Calu3 (cell line): ENCODE measurements at regions not wholly inside any gene's neighbourhood (a gene's known extent, or its start where the extent isn't known, plus 50 kb on each side); places are given as distances from the start of the nearest gene placed in this dataset.
"Not testable (repeated sequence)": the region's sequence is repeated elsewhere in the genome, so short reads cannot be mapped to it uniquely, and the experiment has no call there.

ENCODE experiments used
- BruUV-seq: library from RNA; stranded (reverse); fragments of 400-500 nt; replicated peaks from 2 replicates; lab custom pipeline; 2021; lab: Mats Ljungman, UMichigan
- CTCF ChIA-PET: fragments of 300-600 bp; sonication (Branson Sonifier 250); formaldehyde crosslinking; loops from one replicate; lab custom pipeline; 2022; ENCODE audit warnings: antibody characterized with exemption; lab: Charles Lee
- DNase-seq: peaks from one replicate; pipeline ENCODE4 v3.0.0; 2022
- H3K27ac Mint-ChIP-seq: one replicate; pipeline ENCODE4 v1.8.0; 2022; ENCODE audit warnings: mixed read lengths; ENCODE audit not compliant: unreplicated experiment
- H3K27me3 Mint-ChIP-seq: one replicate; pipeline ENCODE4 v1.8.0; 2022; ENCODE audit warnings: mixed read lengths; ENCODE audit not compliant: unreplicated experiment
- H3K36me3 Mint-ChIP-seq: one replicate; pipeline ENCODE4 v1.8.0; 2022; ENCODE audit warnings: mild to moderate bottlenecking, moderate library complexity, mixed read lengths; ENCODE audit not compliant: insufficient read depth, unreplicated experiment
- H3K4me1 Mint-ChIP-seq: one replicate; pipeline ENCODE4 v1.8.0; 2022; ENCODE audit warnings: mild to moderate bottlenecking, low read depth, mixed read lengths; ENCODE audit not compliant: unreplicated experiment
- H3K4me3 Mint-ChIP-seq: one replicate; pipeline ENCODE4 v1.8.0; 2022; ENCODE audit warnings: mild to moderate bottlenecking, low read depth, moderate library complexity, mixed read lengths; ENCODE audit not compliant: unreplicated experiment
- H3K9me3 Mint-ChIP-seq: one replicate; pipeline ENCODE4 v1.8.0; 2022; ENCODE audit warnings: low read depth, mixed read lengths; ENCODE audit not compliant: unreplicated experiment
- intact Hi-C: fragments of 100-400 bp; cut with micrococcal nuclease; formaldehyde crosslinking; loops from one replicate; pipeline ENCODE4 v1.10.0; 2022; ENCODE audit not compliant: unreplicated experiment

GRCh38 chr17:30669217-30669649, 155.3 kb downstream of the CRLF3 start:
- DNase-seq, CTCF ChIA-PET, H3K9me3 Mint-ChIP-seq, BruUV-seq, H3K4me1 Mint-ChIP-seq, H3K27ac Mint-ChIP-seq, H3K36me3 Mint-ChIP-seq, H3K4me3 Mint-ChIP-seq, intact Hi-C loops, H3K27me3 Mint-ChIP-seq: not testable (repeated sequence)

GRCh38 chr17:30668360-30669181, 155.9 kb downstream of the CRLF3 start:
- H3K36me3 Mint-ChIP-seq, intact Hi-C loops, H3K4me1 Mint-ChIP-seq, CTCF ChIA-PET, H3K9me3 Mint-ChIP-seq, H3K27ac Mint-ChIP-seq, BruUV-seq, H3K27me3 Mint-ChIP-seq, DNase-seq, H3K4me3 Mint-ChIP-seq: not testable (repeated sequence)

- H3K4me1 Mint-ChIP-seq, H3K27me3 Mint-ChIP-seq, CTCF ChIA-PET, H3K9me3 Mint-ChIP-seq, H3K36me3 Mint-ChIP-seq, DNase-seq, H3K27ac Mint-ChIP-seq, BruUV-seq, intact Hi-C loops: not testable (repeated sequence)
- H3K4me3 Mint-ChIP-seq: peak overlapping the region; percentile 37
Observed at GRCh38 chr17:30667657-30668359, 156.7 kb downstream of the CRLF3 start.

GRCh38 chr17:30666838-30667656, 157.4 kb downstream of the CRLF3 start:
- H3K4me3 Mint-ChIP-seq, H3K36me3 Mint-ChIP-seq, BruUV-seq, DNase-seq, H3K27me3 Mint-ChIP-seq, H3K9me3 Mint-ChIP-seq, CTCF ChIA-PET, H3K4me1 Mint-ChIP-seq, H3K27ac Mint-ChIP-seq, intact Hi-C loops: not testable (repeated sequence)

GRCh38 chr17:30663727-30664455, 160.6 kb downstream of the CRLF3 start:
- H3K9me3 Mint-ChIP-seq, H3K27me3 Mint-ChIP-seq, BruUV-seq, CTCF ChIA-PET, H3K27ac Mint-ChIP-seq, H3K36me3 Mint-ChIP-seq, H3K4me3 Mint-ChIP-seq, intact Hi-C loops, H3K4me1 Mint-ChIP-seq, DNase-seq: not testable (repeated sequence)

GRCh38 chr17:30657148-30657547, 167.3 kb downstream of the CRLF3 start:
- H3K36me3 Mint-ChIP-seq, H3K4me1 Mint-ChIP-seq, H3K9me3 Mint-ChIP-seq, BruUV-seq, H3K4me3 Mint-ChIP-seq, intact Hi-C loops, CTCF ChIA-PET, H3K27me3 Mint-ChIP-seq, H3K27ac Mint-ChIP-seq, DNase-seq: not testable (repeated sequence)

- H3K36me3 Mint-ChIP-seq, H3K4me1 Mint-ChIP-seq, DNase-seq, H3K4me3 Mint-ChIP-seq, H3K27ac Mint-ChIP-seq, H3K9me3 Mint-ChIP-seq, H3K27me3 Mint-ChIP-seq, CTCF ChIA-PET, intact Hi-C loops, BruUV-seq: not testable (repeated sequence)
Observed at GRCh38 chr17:30653038-30653437, 171.5 kb downstream of the CRLF3 start.

- H3K36me3 Mint-ChIP-seq, CTCF ChIA-PET, DNase-seq, intact Hi-C loops, H3K9me3 Mint-ChIP-seq, H3K4me1 Mint-ChIP-seq, H3K27ac Mint-ChIP-seq, H3K27me3 Mint-ChIP-seq, H3K4me3 Mint-ChIP-seq, BruUV-seq: not testable (repeated sequence)
Observed at GRCh38 chr17:30650149-30650548, 172.9 kb downstream of the GOSR1 start.

- H3K27ac Mint-ChIP-seq, intact Hi-C loops, CTCF ChIA-PET, BruUV-seq, H3K9me3 Mint-ChIP-seq, H3K4me1 Mint-ChIP-seq, H3K27me3 Mint-ChIP-seq, DNase-seq, H3K36me3 Mint-ChIP-seq, H3K4me3 Mint-ChIP-seq: not testable (repeated sequence)
Observed at GRCh38 chr17:30648015-30648620, 170.9 kb downstream of the GOSR1 start.
